ENCODE measurements at regions not wholly inside any gene's neighbourhood (a gene's known extent, or its start where the extent isn't known, plus 50 kb on each side); places are given as distances from the start of the nearest gene placed in this dataset.
"Not testable (repeated sequence)": the region's sequence is repeated elsewhere in the genome, so short reads cannot be mapped to it uniquely, and the experiment has no call there.

DNA sequence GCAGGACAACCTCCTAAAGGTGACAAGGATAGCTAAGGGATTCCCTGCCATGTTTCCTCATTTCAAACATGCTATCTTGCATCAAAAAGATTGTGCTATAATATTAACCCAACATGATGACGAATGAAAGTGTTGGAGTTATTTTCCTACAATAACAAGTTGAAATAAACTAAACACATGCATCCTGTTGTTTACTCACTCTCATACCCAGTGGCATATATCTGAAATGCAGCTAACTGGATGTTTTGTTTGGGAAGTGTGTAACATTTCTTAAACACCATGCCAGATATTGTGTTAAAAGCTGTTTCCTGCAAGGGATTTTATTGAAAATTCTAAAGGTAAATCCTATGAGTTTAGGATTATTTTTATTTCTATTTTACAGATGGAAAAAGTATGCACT is 139.6 kb downstream of the TFPI2 start:
- no peak for DNase-seq (ENCODE audit: low read depth in 4 of 4, low spot score in 3 of 4)

DNA sequence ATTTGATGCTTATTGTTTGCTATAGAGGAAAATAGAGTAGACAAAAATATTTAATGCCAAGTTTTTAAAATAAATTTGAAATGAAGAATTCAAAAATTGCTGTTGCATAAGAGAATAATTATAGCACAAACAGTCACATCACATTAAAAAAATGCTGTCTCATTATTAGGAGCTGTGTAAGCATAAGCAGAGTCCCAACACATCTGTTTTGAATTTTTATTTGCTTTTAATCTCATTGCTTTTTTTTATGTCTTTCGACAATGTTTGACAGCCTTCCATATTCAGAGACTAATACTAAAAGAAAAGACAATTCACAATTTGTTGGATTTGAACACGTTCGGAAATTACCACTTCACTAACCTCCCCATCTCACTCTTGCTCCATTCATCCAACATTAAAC is 143.5 kb downstream of the TFPI2 start:
- no peak for DNase-seq (ENCODE audit: low read depth in 4 of 4, low spot score in 3 of 4)

DNA sequence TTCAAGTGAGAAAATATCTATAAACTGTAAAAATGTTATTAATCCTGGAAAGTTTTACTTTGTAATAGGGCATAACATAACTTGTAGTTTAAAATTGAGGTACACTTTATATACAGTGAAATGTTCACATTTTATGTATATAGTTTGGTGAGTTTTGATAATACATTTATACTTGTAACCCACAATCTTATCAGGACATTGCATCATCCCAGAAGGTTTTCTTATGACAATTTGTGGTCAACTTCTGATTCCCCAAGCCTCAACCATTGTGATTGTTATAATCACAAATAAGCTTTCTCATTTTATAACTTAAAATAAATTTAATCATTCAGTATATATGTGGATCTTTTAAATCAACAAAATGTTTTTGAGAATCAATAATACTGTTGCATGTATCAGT is 151.1 kb downstream of the TFPI2 start:
- DNase-seq (ENCODE audit: low read depth in 4 of 4, low spot score in 3 of 4): no peak

DNA sequence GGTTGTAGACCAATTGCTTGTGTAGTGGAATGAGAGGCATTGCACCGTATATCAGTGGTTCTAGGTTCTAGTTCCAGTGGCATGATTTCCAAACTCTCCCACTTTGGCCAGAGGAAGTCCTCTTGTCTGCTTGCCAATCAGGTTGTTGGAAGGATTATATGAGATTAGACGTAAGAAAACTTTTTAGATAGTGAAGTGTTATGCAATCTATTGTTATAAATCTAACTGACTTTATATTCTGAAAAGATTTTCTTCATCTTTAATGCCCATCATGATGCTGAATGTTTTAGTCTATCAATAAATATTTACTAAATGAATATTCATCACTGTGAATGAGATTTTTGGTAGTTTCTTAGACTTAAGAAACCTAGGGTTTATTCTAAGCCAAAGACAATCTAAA is 152.6 kb downstream of the TFPI2 start:
- DNase-seq (ENCODE audit: low read depth in 4 of 4, low spot score in 3 of 4): no peak

DNA sequence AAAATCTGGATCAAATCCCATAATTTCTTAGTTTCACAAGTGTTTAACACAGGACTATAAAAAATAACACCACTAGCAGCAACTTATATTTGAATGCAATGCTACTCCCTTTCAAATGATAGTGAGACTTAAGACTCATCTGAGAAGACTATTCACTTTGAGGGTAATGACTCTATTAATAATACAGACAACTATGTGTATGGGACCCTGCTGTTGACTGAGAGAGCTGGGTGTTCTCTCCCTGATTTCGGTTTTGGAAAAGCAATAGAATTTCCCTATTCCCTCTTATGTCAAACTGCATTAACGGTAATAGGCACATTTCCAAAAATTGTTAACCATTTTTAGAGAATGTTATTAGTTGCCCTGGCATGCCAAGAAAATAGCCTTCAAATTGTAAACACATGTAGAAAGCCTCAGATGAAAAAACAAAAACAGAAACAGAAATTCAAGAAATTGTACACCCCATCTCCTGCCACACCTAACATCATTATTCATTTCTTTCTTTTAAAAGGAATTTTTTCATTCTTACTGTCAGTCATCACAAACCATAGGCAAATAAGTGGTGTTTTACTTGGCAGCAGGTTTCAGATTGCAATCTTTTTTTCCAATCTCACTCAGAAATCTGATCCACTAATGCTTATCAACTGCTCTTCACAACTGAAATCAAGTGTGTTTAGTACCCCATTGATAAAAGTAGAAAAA is 153.7 kb downstream of the TFPI2 start:
- DNase-seq (ENCODE audit: low read depth in 4 of 4, low spot score in 3 of 4): no peak

DNA sequence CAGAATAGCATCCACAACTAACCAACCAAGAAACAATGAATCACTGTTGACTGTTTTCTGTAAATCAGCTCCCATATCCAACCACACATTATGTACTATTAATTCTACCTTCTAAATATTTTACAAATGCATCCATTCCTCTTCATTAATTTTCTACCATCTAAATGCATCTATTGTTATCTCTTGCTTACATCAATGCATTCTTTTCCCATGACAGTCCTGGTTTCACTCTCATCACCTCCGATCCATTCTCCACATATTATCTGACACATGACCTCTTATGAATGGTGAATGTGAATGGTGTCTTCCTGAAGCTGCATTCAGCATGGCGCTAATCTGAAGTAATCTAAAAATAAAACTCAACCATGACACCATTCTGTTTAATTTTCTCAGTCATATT is 153.8 kb upstream of the CALCR start:
- no peak for DNase-seq (ENCODE audit: low read depth in 4 of 4, low spot score in 3 of 4)

DNA sequence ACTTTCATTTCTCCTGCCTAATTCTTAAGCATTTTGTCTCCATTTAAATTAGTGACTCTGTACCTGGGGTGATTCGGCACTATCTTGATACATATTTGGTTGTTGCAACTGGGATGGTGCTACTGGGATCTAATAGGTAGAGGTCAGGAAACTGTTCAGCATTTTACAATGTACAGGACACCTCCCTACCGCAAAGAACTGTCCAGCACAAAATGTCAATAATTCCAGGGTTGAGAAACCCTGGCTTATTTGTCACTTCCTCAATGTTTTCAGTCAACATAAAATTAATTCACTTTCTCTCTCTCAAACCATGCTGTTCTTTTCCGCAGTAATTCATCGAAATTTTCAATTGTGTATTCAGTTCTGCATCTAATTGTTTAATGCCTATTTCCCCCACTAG is 151.4 kb upstream of the CALCR start:
- no peak for DNase-seq (ENCODE audit: low read depth in 4 of 4, low spot score in 3 of 4)

DNA sequence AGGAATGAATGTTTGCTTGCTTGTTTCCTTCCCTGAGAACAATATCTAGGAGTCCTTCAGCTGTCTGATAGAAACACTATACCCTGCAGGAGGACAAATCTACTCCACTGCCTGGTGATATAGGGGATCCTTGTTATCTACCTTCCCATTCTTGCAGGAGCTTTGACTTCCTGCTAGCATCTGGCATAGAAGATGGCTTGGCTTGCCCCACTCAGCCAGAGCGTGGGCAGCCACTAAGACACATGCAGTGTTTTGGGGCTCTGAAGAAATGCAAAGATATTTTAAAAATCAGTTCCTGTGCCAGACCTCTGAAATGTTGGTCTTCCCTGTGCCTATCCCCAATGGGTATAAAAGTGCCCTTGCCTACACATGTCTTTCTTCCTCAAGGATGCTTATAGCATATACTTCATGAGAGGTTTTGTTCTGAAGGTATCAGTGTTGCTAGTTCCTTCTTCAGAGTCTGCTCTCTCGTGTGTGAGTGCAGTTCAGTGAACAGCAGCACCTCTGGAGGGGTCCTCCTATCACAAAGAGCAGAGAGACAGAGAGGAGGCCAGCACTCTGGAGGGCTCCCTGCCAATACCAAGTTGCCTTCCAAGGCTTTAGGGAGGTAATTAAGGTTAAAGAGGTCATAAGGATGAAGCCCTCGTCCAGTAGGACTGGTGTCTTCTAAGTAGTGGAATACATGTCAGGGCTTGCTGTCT is 149.1 kb upstream of the CALCR start:
- no peak for DNase-seq (ENCODE audit: low read depth in 4 of 4, low spot score in 3 of 4)

DNA sequence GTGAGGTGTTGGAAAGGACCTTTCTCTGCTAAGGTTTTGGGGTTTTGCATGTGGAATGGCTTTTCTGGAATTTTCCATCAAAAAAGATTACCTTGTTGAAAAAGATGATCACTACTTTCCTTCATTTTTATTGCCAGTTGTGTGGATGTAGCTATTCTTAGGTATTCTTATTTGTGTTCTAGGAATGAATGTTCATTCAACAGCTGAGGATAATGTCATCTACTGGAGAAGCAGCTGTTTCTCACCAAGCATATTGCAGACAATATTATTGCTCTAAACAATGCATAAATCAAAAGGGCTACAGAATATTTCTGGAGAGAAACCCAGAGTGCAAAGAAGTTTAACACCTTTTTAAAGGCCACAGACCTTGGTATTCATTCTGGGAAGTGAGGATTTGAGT is 145.6 kb upstream of the CALCR start:
- no peak for DNase-seq (ENCODE audit: low read depth in 4 of 4, low spot score in 3 of 4)

DNA sequence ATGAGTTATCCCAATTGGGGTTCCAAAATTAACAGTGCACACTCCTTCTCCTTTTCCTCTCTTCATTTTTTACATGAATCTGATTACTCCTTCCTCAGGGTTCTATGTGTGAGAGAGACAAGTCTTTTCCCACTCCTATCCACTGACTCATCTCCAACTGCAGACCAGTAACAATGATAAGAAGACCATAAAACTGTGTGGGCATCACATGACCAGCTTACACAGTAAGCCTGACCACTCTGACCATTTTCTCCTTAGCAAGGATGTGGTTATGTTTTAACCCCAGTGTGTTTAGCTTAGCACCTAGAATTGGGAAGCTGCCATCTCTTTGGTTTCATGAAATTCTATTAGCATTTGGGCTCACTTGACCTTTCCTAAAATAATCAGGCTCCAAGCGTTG is 145.0 kb upstream of the CALCR start:
- no peak for DNase-seq (ENCODE audit: low read depth in 4 of 4, low spot score in 3 of 4)

DNA sequence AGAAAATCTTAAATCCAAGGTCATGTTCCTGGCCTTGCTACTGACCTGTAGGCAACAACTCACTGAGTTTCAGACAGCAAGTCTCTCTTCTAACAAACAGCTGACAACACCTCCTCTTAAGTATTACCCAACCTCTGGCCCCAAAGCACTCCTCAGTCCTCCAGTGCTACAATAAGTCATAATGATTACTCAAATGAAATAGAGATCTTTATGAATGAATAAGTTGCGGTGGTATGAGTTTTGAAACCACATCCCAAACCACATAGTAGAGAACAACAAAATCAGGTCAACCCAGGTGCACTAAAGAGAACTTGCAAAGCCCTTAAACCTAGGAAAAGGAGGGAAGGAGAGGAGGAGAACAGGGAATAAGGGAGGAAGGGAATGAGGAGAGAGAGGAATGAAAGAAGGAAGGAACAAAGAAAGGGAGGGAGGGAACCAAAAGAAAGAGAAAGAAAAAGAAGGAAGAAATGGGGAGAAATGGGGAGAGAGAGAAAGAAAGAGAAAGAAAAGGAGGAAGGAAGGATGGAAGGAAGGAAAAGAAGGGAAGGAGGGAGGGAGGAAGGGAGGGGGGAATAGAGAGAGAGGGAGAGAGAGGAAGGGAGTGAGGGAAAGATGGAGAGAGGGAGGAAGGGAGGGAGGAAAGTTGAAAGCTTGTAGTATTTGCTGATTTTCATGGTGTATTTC is 142.8 kb upstream of the CALCR start:
- DNase-seq (ENCODE audit: low read depth in 4 of 4, low spot score in 3 of 4): no peak

DNA sequence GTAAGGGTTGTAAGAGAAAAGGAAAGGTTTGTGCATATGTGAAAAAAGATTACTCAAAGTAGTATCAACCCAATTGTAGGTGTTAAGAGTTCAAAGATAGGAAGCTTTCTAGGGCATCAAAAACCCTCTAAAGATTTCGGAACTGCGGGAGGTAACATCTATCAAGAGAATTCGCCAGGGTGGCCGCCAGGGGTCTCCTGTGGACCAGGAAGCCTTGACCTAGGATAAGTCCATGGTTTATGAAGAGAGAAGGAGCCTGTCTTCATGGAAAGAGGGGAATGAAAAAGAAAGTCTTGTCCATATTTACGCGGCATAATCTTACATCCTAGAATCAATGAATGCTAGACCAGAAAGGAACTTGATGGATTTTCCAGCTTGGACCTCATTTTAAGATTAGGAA is 140.7 kb upstream of the CALCR start:
- peak; percentile 3 to 25 (median 9) for DNase-seq (ENCODE audit: low read depth in 4 of 4, low spot score in 3 of 4)

DNA sequence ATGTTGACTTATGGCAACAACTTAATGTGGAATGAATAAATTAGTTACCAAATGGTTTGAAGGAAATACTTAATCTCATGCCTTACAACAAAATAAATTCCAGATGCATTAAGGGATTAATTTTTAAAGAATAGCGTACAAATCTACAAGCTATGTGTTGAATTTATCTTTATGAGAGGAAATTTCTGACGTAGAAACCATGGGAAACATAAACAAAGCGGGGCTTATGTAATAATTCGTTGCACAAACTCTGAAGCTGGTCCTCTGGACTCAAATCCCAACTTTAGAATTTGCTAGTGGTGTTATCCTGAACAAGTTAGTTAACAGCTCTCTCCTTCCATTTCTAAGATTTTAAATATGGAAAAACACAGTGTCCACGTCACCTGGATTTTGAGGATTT is 137.4 kb upstream of the CALCR start:
- no peak for DNase-seq (ENCODE audit: low read depth in 4 of 4, low spot score in 3 of 4)

DNA sequence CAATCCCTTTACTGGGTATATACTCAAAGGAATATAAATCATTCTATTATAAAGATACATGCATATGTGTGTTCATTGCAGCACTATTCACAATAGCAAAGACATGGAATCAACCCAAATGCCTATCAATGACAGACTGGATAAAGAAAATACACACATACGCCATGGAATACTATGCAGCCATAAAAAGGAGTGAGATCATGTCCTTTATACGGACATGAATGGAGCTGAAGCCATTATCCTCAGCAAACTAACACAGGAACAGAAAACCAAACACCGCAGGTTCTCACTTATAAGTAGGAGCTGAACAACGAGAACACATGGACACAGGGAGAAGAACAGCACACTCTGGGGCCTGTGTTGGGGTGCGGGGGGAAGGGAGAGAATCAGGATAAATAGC is 133.7 kb upstream of the CALCR start:
- DNase-seq (ENCODE audit: low read depth in 4 of 4, low spot score in 3 of 4): not testable (repeated sequence)

DNA sequence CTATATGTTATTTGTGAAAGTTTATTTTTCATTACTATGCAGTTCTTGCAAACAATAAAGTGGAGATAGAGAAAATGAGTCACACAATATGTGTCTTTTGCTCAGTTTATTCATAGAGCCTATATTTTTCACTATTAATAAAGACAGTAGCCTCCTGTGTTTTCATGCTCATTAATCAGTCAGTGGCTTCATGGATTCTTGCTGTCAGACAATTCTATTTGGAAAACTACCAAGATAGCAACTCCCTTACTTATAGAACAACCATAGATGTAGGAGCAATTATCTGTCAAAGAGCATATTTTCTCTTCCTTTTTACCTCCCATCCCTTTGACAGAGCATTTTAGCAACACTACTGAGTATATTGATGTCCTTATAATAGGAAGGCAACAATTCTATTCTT is 132.7 kb upstream of the CALCR start:
- DNase-seq (ENCODE audit: low read depth in 4 of 4, low spot score in 3 of 4): no peak

DNA sequence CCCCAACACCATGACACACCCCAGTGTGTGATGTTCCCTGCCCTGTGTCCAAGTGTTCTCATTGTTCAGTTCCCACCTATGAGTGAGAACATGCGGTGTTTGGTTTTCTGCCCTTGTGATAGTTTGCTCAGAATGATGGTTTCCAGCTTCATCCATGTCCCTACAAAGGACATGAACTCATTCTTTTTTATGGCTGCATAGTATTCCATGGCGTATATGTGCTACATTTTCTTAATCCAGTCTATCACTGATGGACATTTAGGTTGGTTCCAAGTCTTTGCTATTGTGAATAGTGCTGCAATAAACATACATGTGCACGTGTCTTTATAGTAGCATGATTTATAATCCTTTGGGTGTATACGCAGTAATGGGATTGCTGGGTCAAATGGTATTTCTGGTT is 131.6 kb upstream of the CALCR start:
- DNase-seq (ENCODE audit: low read depth in 4 of 4, low spot score in 3 of 4): not testable (repeated sequence)

DNA sequence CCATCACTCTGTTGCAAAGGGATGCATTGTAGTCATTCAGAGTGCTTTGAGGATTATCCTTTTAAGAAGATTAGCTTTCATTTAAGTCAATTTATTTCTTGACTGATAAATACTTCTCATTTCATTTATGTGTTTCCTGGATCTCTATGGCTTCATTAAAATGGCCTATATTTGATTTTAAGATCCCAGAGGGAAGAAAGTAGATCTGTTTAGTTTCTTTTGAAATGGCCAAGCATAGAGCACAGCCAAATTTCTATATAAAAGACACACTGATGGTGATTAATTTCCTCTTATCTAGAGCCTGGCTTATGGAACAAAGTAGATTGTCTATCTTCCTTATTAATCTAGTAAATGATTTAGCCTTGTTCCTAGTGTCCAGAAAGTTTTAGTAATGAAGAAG is 129.7 kb upstream of the CALCR start:
- no peak for DNase-seq (ENCODE audit: low read depth in 4 of 4, low spot score in 3 of 4)

DNA sequence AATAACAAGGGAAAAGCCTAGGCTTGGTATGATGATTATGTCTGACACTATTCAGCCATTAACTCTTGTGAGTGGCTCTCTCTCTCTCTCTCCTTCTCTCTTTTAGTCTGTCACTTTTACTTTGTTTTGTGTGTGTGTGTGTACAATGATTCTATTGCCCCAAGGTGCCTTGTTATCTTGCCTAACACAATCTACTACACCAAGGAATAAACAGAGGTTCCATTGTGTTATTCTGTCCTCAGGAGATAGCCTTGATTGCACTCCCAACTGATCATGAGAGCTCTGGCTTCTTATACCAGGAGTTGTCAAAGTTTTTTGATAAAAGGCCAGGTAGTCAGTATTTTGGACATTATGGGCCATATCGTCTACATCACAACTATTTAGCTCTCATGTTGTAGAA is 123.4 kb upstream of the CALCR start:
- no peak for DNase-seq (ENCODE audit: low read depth in 4 of 4, low spot score in 3 of 4)

DNA sequence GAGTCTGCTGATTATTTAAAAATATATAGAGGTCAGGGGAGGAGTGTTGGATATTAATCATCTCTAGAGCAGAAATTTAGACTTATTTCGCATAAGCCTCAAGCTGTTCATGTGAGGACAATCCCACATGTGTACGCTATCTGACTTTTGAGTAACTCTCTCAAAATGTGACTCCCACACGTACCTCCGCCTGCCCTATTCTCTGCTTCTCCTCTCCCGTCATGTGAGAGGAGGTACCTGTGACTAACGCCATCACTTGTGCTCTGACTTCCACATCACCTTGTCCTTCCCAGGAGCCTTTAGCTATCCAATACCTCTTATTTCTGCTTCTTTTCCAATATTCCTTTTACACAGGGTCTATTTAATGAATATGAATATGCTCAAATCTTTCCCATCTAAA is 119.3 kb upstream of the CALCR start:
- DNase-seq (ENCODE audit: low read depth in 4 of 4, low spot score in 3 of 4): no peak

DNA sequence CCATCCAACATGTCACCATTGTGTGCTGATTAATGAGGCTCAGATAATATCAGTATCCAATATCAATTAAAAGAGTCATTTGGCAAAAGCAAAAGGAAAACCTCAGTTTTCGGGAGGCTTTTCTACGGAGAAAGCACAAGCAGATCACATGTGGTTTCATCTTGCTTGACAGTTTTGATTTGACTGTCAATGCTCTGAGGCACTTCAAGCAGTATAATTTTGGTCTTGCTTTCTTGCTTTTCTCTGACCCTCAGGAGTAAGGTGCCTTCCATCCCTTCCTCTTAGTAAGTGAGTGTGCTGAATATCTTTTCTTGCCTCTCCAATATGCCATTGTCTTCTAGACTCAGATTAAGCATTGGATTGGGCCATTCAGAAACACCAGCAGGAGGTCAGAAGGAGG is 115.5 kb upstream of the CALCR start:
- DNase-seq (ENCODE audit: low read depth in 4 of 4, low spot score in 3 of 4): no peak

DNA sequence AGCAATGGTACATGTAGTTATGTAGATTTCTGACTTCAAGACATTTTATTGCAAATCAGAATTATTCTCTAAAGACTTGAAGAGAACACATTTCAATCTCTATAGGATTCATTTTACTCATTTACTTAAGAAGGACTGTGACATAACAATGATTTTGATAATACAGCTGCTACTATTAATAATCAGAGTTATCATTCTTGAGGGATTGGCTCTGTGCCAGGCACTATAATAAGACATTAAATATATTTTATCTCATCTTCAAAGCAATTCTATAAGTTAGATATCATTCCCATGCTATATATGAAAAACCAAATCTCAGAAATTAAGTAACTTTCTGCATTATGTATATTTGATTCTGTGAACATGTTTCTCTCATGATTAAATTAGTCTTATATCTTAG is 103.7 kb upstream of the CALCR start:
- no peak for DNase-seq (ENCODE audit: low read depth in 4 of 4, low spot score in 3 of 4)

All from right renal pelvis (tissue), 4 donors.